ENCODE measurements at regions not wholly inside any gene's neighbourhood (a gene's known extent, or its start where the extent isn't known, plus 50 kb on each side); places are given as distances from the start of the nearest gene placed in this dataset.

DNA sequence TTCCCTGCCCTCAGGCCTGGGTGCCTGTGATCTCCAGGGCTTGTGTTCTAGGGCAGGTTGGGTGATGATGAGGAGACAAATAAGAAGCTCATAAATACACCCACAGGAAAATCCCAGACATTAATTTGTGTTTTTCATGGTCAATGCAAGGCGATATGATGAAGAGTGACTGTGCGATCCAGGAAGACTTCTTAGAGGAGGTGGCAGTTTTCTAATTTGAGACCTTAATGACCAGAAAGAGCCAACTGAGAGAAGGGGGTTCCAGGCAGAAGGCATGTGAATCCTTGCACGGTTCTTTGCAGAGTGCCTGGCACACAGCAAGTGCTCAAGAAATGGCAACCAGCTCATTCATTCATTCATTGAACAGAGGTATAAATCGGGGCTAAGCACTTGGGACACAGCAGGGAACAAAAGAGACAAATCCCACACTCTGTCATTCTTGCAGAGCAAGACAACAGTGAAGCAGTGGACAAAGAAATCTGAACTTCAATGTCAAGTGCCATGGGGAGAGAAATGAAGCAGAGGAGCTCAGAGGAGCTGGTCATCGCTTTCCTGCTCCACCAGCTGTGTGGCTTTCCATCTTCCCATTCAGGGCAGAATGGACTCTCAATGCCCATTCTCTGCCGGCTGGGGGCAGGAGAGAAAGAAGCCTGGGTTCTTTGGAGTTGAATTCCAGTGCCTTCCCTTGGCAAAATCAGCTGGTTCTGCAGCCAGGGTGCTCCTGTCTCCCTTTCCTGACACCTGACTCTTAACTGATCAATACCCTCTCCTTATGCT, 128.3 kb downstream of the AACS start:
- DNase-seq (ENCODE audit: low spot score), result no peak

DNA sequence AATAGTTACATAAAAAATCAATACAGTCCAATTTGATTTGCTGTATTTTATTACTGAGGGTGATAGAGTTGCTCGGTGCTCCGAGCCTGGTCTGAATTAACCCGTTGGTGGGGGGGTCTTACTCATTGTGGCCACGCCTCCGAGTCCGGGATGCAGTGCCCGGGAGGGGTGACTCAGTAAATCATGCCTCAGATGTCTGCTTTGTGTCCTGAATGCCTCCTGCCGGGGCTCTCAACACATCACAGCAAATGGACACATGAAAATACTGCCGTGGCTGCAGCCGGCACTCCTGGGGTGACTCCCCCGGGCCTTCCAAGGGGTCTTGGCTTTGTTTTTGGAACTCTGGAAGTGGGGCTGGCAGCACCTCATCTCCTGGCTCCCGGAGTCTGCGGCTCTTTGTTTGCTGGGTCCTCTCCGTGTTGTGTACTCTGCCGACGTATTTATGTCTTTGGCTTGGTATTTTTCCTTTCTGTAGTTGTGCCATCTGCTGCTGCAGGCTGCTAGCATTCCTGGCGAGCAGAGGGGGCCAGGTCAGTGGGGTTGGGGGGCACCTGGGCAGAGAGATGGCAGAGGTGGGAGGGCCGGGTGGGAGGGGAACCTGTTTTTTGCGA, 129.0 kb downstream of the AACS start:
- no peak for DNase-seq (ENCODE audit: low spot score)

DNA sequence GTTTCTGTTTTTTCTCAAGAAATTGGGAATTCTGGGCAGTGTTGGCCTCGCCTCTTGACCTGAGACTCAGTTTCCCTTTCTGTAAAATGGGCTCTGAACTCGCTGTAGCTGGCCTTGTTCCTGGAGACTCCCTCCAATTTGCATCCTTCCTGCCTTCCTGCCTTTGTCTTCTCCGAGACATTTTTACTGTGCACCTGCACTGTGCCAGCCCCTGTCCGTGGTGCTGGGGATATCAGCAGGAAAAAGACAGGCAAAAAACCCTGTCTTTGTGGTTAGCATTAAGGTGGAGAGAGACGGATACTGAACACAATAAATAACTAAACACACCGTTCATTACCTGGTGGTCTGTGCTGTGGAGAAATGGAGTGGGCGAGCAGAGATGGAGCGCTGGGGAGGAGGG, 129.8 kb downstream of the AACS start:
- no peak for DNase-seq (ENCODE audit: low spot score)

DNA sequence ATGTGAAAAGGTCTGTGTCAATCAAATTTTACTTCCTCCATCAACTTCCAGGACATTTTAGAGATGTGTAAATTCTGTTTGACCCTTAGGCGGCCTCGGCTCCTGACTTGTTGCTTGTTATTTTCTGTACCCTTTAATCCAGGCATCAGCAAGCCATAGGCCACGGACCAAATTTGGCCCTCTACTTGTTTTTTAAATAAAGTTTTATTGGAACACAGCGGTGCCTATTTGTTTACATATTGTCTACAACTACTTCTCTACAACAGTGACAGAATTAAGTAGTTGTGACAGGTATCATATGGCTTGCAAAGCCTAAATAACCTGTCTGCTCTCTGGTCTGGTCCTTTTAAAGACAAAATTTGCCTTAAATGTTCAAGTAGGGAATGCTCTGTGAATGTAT, 132.1 kb downstream of the AACS start:
- DNase-seq (ENCODE audit: low spot score), result no peak

DNA sequence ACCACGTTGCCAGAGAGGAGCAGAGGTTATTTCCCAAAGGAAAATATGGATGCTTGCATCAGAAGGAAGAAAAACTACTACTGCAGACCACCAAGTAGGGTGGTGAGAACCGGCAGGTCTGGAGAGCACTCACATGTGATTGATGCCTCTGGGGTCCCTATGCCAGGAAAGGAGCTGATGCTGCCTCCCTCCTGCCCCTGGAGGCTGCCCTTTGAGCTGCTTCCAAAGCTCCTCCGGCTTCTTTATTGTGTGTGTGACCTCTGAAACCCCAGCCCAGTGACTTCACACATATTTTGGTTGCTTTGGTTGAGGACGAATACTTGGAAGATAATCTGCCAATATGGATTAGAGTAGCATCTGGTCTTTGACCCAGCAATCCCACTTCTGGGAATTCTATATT, 133.4 kb downstream of the AACS start:
- DNase-seq (ENCODE audit: low spot score), result no peak

DNA sequence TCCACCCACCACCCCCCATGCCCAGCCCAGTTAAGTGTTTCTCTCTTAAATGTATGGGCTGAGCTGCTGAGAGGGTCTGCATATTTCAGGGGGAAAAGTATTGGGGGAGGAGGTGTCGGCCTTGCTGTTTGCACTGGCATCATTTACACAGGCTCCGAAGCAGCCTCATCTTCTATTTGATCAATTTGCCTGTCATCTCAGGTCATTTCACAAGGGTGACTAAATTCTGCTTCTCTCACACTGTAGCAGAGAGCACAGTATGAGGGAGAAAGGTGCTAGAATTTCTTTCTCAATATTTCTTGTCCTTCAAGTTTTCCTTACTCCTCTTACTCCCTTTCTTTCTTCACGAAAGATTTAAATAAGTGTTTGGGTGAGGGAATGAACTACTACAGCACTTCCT, 135.9 kb downstream of the AACS start:
- no peak for DNase-seq (ENCODE audit: low spot score)

DNA sequence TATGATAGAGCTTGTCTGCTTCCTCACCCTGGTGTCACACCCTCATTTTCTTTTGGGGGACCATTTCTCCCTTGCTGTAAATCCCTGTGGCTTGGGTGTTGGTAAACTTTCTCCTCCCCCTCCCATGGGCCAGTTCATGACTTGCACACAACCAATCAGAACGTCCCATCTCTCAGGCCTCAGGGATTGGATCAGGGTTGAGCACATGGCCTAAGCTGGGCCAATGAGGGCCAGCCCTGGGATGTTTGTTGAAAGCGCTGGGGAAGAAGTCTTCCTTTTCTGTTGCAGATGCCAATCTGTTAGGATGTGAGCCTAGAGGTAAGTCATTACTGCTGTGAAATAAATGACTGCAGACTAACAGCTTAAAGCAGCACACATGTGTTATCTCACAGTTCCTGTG, 136.7 kb downstream of the AACS start:
- no peak for DNase-seq (ENCODE audit: low spot score)

DNA sequence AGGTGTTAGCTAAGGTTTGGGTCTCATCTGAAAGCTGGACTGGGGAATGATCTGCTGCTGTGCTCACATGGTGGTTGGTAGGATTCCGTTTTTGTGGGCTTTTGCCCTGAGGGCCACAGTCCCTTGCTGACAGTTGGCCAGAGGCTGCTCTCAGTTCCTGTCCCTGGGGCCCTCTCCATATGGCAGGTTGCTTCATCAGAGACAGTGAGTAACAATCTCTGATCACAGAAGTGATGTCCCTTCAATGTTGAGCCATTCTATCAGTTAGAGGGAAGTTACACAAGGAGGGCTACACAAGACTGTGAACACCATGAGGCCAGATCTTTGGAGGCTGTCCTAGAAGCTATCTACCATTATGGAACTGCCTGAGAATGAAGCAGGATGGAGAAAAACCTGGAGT, 137.2 kb downstream of the AACS start:
- DNase-seq (ENCODE audit: low spot score), result no peak

DNA sequence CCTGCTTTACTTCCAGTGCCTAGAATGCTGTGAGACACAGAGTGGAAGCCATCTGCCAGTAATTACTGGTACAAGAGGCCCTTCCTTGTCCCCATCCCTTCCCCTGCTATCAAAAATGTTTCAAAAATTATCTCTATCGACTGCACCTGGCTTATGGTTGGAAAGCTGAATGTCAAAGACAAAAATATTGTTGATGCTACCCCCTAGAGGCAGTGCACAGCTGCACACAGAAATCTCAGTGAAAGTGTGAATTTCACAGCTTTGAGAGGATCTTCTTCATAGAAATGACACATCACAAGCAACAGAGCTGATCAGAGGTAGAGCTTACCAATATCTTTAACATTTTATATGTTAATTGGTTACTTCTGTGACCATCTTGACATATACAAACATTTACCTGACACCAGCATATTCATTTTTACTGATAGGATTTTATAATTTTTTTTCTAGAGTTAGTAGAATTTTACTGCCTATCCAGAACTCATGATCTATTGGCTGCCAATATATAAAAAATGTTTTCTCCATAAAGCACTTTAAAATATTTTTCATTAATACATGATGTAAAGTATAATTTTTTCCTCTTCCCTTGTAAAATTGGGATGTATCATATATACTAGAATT, 138.0 kb downstream of the AACS start:
- DNase-seq (ENCODE audit: low spot score), result no peak

DNA sequence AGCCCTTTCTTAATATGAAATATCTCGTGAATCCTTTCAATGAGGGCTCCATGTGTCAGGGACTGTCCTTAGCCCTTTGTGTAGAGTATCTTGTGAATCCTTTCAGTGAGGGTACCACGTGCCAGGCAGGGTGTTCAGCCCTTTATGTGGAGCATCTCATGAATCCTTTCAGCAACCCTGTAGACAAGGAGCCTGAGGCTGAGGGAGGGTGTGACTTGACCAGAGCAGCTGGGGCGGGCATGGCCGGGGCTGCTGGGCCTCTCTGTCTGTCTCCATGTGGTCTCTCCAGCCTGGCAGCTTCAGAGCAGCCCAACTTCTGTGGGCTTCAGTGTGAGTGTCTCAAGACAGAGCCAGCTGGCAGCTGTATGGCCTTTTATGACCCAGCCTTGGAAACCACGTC, 140.2 kb downstream of the AACS start:
- no peak for DNase-seq (ENCODE audit: low spot score)

DNA sequence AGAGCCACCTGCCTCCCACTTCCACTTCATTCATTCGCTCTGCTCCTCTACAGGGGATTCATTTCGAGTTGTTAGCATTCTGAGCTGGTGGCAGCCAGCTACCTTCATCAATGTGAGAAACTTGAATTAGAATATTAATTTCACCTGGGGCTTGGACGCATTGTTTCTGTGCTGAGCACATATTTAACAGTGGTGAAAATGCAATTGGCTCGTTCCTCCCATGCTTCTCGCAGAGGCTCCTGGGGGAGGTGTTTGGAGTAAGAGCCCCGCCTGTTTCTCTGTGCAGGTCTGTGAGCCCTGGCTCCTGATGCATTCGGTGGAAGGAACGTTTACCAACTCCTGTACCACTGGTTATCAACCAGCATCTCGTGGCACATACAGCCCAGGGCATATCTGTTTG, 141.5 kb downstream of the AACS start:
- no peak for DNase-seq (ENCODE audit: low spot score)

DNA sequence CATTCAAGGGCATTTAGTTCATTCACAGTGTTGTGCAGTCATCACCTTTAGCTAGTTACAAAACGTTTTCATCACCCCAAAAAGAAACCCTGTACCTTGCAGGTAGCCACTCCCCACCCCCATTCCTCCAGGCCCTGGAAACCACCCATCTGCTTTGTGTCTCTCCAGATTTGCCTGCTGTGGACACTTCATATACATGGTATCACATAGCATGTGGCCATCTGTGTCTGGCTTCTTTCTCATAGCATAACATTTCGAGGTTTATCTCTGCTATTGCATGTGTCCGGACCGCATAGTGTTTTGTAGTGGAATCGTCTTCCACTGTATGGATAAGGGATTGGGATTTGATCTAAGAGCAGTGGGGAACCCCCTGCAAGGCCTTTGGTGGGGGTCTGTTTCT, 143.1 kb downstream of the AACS start:
- DNase-seq (ENCODE audit: low spot score), result no peak

DNA sequence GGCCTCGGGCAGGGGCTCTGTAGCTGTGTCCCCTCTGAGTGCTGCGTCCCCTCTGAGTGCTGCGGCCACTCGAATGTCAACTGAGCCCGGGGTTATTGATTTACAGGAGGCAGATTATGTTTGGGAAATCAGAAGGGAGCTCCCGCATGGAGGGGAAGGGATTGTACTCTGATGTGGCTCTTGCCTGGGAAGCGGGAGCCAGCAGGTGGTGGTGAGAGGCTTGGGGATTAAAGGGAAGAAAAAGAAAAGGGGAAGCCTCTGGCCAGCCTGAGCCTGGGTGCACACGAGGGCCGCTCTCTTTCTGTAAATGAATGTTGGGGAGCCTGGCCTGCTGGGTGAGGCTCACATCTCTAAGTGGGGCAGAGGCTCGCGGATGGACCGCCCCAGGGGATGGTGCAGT, 143.7 kb downstream of the AACS start:
- no peak for DNase-seq (ENCODE audit: low spot score)

DNA sequence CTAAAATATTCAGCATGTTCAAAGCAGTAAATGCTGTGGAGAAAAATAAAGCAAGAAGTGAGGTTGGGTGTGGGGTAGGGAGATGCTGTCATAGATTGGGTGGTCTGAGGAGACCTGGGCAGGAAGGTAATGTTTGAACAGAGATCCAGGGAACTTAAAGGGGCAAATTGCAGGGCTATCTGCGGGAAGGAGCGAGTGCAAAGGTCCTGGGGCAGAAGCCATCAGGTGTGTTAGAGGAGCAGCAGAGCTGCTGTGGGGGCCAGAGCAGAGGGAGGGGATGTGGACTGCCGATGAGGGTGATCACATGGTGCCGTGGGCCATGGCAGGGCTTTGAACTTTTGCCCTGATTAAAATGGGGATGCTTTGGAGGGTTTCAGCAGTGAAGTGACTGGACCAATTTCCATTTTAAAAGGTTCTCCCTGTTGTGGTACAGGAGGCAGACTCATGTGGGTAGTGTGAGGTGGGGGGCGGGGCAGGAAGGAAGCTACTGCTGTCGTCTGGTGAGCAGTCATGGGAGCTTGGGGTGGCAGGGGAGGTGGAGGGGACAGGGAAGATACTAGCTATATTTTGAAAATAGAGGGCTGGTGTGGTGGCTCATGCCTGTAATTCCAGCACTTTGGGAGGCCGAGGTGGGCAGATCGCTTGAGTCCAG, 145.0 kb downstream of the AACS start:
- DNase-seq (ENCODE audit: low spot score), result no peak

DNA sequence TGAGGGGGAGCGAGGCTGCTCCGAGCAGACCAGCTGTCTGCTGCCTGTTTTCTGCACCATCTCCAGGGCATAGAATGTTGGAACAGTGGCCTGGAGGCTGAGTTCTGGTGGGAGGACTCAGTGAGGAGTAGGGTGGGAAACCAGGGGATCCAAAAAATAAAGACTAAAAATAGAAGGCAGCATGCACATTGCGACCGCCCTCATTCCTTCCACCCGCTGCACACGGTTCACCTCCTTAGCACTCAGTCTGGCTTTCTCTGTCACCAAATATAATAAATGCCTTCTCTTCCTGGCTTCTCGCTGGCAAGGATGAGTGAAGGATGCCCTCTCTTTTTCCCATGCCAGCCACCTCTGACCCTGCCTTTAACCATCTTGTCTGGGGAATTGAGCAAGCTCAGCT, 146.2 kb downstream of the AACS start:
- DNase-seq (ENCODE audit: low spot score), result no peak

DNA sequence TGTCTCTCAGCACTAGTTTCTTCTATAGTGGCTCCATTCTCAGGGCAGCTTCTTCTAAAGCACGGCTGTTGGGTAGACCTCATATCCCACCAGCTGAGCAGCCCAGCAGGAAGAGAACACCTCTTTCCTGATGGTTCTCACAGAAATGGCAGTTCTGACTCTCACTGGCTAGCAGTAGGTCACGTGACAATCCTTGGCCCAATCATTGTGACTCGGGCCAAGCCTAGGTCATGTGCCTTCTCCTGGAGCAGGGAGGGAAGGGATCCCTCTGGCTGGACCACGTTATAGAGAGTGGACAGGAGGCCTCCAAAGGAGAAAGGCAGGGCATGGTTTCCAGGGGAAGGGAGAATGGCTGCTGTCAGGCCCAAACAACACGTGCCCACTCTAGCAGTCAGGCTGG, 149.1 kb downstream of the AACS start:
- DNase-seq (ENCODE audit: low spot score), result no peak

DNA sequence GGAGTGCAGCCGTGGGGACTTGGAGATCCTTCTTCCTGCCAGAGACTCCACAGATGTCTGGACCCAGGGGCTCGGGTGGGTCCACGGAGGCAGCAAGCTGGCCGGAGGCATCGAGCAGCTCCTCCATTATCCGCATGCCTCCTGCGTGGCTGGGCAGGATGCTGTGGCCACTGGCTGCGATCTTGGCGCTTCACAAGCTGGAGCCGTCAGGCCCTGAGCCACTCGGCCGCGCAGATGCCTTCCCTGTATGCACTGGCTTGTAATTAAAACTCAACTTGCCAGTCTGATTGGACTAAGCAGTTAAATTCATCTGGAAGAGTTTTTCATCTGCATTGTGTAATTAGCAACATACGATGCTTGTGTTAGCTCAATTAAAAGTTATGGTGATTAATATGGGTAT, 151.5 kb downstream of the AACS start:
- DNase-seq (ENCODE audit: low spot score), result no peak

DNA sequence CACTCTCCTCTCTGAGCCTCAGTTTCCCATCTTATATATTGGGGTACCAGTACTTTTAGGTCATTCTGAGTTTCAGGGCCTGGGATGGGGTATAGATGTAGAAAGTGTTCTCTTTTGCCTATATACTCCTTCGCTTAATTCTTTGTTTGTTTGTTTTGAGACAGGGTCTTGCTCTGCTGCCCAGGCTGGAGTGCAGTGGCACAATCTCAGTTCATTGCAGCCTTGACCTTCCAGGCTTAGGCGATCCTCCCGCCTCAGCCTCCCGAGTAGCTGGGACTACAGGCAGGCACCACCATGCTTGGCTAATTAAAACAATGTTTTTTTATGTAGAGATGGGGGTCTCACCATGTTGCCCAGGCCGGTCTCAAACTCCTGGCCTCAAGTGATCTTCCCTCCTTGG, 152.1 kb downstream of the AACS start:
- no peak for DNase-seq (ENCODE audit: low spot score)

DNA sequence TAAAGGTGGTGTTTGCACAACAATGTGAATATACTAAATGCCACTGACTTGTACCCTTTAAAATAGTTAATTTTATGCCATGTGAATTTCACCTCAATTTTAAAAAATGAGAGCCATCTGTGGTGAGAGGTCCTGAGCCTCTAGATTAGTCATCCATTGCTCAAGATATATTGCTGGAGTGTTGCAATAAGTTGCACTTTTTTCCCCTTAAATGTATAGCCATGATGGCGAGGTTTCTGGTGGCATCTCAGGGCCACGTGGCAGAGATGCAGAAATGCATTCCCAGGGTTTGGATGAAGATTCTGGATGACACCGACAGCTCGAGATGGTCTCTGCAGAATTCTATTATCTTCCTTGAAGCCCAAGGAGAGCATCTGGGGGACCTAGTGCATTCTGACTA, 153.7 kb downstream of the AACS start:
- DNase-seq (ENCODE audit: low spot score), result no peak

DNA sequence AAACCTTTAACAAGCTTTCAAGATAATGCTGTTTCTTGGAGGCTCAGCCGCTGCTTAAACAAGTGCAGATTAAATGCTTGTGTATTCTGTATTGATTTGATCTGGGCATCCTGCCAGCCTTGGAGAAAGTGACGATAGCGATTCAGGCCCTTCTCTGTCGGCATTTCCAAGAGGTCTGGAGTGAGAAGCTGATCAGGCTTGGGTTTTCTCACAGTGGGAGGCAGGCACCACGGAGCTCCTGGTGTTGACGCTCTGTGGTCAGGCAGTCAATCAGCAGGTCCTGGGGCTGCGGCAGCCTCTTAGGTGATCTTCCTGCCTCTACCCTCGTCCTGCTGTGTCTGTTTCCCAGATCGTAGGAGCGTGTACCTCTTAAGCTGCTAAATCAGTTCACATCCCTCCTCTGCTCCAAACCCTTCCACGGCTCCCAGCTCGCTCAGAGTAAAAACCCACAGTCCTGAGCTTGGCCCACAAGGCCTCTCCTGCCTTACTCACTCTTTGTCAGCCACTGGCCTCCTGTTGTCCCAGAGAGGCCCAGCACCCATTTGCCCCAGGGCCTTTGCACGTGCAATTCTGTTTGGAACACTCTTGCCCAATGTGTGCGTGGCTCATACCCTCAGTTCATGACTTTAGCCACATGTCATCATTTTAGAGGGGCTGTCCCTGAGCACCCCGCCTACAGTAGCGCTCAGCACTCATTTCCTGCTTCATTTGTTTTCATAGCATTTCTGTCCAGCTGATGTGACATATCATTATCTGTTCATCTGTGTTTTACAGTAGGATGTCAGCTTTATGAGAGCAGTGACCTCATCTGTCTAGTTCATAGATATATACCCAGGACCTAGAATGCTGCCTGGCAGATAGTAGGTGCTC, 155.4 kb downstream of the AACS start:
- DNase-seq (ENCODE audit: low spot score), result no peak

DNA sequence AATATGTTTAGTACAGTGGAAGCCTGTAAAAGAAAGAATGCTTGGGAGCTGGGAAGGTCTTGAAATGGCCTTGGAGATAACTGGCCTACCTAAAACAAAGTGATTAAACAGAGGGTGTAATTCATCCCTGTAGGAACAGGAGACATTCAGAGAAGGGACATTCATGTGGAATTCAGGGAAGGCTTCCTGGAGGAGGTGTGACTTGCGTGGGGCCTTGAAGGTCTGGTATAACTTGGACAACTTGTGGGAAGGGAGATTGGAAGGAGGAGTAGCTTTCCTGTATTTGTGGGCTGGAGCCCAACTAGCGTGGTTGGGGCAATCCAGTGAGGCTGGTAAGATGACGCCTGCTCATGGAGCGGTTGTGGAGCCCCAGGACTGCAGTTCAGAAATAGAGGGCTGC, 156.4 kb downstream of the AACS start:
- no peak for DNase-seq (ENCODE audit: low spot score)

DNA sequence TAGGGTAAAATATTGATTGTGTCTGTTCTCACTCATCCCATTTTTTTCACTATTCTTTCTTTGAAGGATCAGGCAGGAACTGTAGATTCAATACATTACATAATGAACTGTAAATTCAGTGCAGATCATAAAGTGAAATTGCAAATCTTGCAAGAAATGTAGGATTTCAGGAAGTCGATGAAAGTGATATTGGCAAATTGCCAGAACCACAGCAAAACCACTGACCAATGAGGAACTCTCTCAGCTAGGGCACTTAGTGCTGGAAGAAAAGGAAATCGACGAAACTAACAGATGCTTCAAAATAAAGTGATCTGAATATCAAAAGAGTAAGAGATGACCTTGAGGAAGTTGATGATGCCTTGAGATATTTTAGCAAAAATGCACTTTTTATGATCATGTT, 157.6 kb downstream of the AACS start:
- no peak for DNase-seq (ENCODE audit: low spot score)
